NCI-H2107 (cell line): ENCODE measurements at regions not wholly inside any gene's neighbourhood (a gene's known extent, or its start where the extent isn't known, plus 50 kb on each side); places are given as distances from the start of the nearest gene placed in this dataset.
"Not testable (repeated sequence)": the region's sequence is repeated elsewhere in the genome, so short reads cannot be mapped to it uniquely, and the experiment has no call there.

ENCODE experiments used
- DNase-seq: peaks from one replicate; lab custom pipeline; 2025; lab: John Stamatoyannopoulos, UW

GRCh38 chr14:53285821-53286220, 132.7 kb upstream of the DDHD1 start:
- no peak for DNase-seq

- no peak for DNase-seq
These were observed 131.9 kb upstream of the DDHD1 start for GRCh38 chr14:53285064-53285463.

- DNase-seq, result no peak
These were observed 125.7 kb upstream of the DDHD1 start for GRCh38 chr14:53278602-53279506.

- DNase-seq, result no peak
These were observed 120.5 kb upstream of the DDHD1 start for GRCh38 chr14:53273671-53274072.

- DNase-seq, result no peak
These were observed 111.9 kb upstream of the DDHD1 start for GRCh38 chr14:53265025-53265424.

- no peak for DNase-seq
These were observed 107.8 kb upstream of the DDHD1 start for GRCh38 chr14:53260928-53261327.

GRCh38 chr14:53260286-53260685, 107.2 kb upstream of the DDHD1 start:
- DNase-seq, result no peak

- DNase-seq, result no peak
These were observed 99.0 kb upstream of the DDHD1 start for GRCh38 chr14:53252141-53252540.

GRCh38 chr14:53249059-53249458, 95.9 kb upstream of the DDHD1 start:
- no peak for DNase-seq

GRCh38 chr14:53247596-53248370, 94.7 kb upstream of the DDHD1 start:
- peak; percentile 53 for DNase-seq

GRCh38 chr14:53242898-53243297, 89.8 kb upstream of the DDHD1 start:
- not testable (repeated sequence) for DNase-seq

- DNase-seq, result no peak
These were observed 84.4 kb upstream of the DDHD1 start for GRCh38 chr14:53237488-53237887.

- no peak for DNase-seq
These were observed 83.6 kb upstream of the DDHD1 start for GRCh38 chr14:53236708-53237107.

- DNase-seq, result no peak
These were observed 78.0 kb upstream of the DDHD1 start for GRCh38 chr14:53231171-53231570.

- DNase-seq, result no peak
These were observed 75.8 kb upstream of the DDHD1 start for GRCh38 chr14:53228966-53229365.

- DNase-seq, result no peak
These were observed 74.1 kb upstream of the DDHD1 start for GRCh38 chr14:53227154-53227718.

- DNase-seq, result no peak
These were observed 73.4 kb upstream of the DDHD1 start for GRCh38 chr14:53226553-53226952.

- DNase-seq, result no peak
These were observed 67.8 kb upstream of the DDHD1 start for GRCh38 chr14:53220914-53221313.

- no peak for DNase-seq
These were observed 65.0 kb upstream of the DDHD1 start for GRCh38 chr14:53218161-53218560.

GRCh38 chr14:53217316-53217994, 64.3 kb upstream of the DDHD1 start:
- peak; percentile 64 for DNase-seq

GRCh38 chr14:53216955-53217315, 63.8 kb upstream of the DDHD1 start:
- DNase-seq, result not testable (repeated sequence)

GRCh38 chr14:53216478-53216877, 63.4 kb upstream of the DDHD1 start:
- not testable (repeated sequence) for DNase-seq
